Large intestine (tissue), 3 donors: ENCODE measurements at regions not wholly inside any gene's neighbourhood (a gene's known extent, or its start where the extent isn't known, plus 50 kb on each side); places are given as distances from the start of the nearest gene placed in this dataset.

ENCODE experiments used
- DNase-seq, 2 donors: peaks; one replicate each; pipeline versions ENCODE4 v3.0.0 to v3.0.0-alpha.2; 2013
- H3K27ac ChIP-seq: one replicate; pipeline ENCODE4 v1.5.1; 2013; ENCODE audit warnings: low read length
- H3K27me3 ChIP-seq: 2 replicates; pipeline ENCODE4 v1.6.1; 2013; ENCODE audit warnings: low read length; ENCODE audit not compliant: control insufficient read depth, insufficient read depth
- H3K36me3 ChIP-seq: 2 replicates; pipeline ENCODE4 v1.6.1; 2013; ENCODE audit warnings: low read length; ENCODE audit not compliant: control insufficient read depth, insufficient read depth
- H3K4me1 ChIP-seq: one replicate; pipeline ENCODE4 v1.6.1; 2013; ENCODE audit warnings: low read length; ENCODE audit not compliant: control insufficient read depth, insufficient read depth
- H3K4me3 ChIP-seq: one replicate; pipeline ENCODE4 v1.5.1; 2013; ENCODE audit warnings: low read length
- H3K9me3 ChIP-seq: one replicate; pipeline ENCODE4 v1.6.1; 2013; ENCODE audit warnings: mild to moderate bottlenecking, low read depth, low read length, moderate library complexity; ENCODE audit not compliant: control insufficient read depth
- WGBS: methylation state at CpG from one replicate; pipeline ENCODE4 v1.1.5; 2013; ENCODE audit warnings: low lambda C conversion rate; ENCODE audit not compliant: insufficient coverage; 5-methylcytosine and 5-hydroxymethylcytosine counted together

- Histone ChIP-seq H3K36me3 (no peaks in the 10 kb centered on the region), H3K9me3 (no peaks in the 10 kb centered on the region), H3K27me3 (peaks cover 2% of the 10 kb centered on the region), H3K27ac (no peak overlapping the region), H3K4me1 (no peaks in the 10 kb centered on the region), H3K4me3 (no peak overlapping the region)
- whole genome bisulfite sequencing = no CpG with 5 or more reads among the region's 3 CpGs
- DNase-seq = no peak
Observed at GRCh38 chr9:108311745-108312144, 544.0 kb downstream of the ACTL7B start.

GRCh38 chr9:108310202-108310601 lies 545.6 kb downstream of the ACTL7B start:
- no peaks in the 10 kb centered on the region for H3K4me1 ChIP-seq
- no peak overlapping the region for H3K27ac ChIP-seq
- H3K9me3 ChIP-seq = no peaks in the 10 kb centered on the region
- H3K4me3 ChIP-seq = no peak overlapping the region
- WGBS = 100% methylated on average over 3 of the region's 3 CpGs
- H3K36me3 ChIP-seq = no peaks in the 10 kb centered on the region
- H3K27me3 ChIP-seq = no peaks in the 10 kb centered on the region
- DNase-seq = no peak

GRCh38 chr9:108300306-108301287 lies 555.2 kb downstream of the ACTL7B start:
- Histone ChIP-seq H3K4me3 (no peak overlapping the region), H3K27ac (no peak overlapping the region), H3K4me1 (no peaks in the 10 kb centered on the region), H3K9me3 (no peaks in the 10 kb centered on the region), H3K27me3 (no peaks in the 10 kb centered on the region), H3K36me3 (no peaks in the 10 kb centered on the region)
- 80% methylated on average over 1 of the region's 9 CpGs for WGBS
- no peak for DNase-seq

GRCh38 chr9:108297073-108297472 lies 558.7 kb downstream of the ACTL7B start:
- Histone ChIP-seq H3K4me3 (no peak overlapping the region), H3K27ac (no peak overlapping the region), H3K27me3 (no peaks in the 10 kb centered on the region), H3K4me1 (no peaks in the 10 kb centered on the region), H3K9me3 (no peaks in the 10 kb centered on the region), H3K36me3 (no peaks in the 10 kb centered on the region)
- 82% methylated on average over 2 of the region's 4 CpGs for WGBS
- no peak for DNase-seq

GRCh38 chr9:108296056-108296455 lies 559.7 kb downstream of the ACTL7B start:
- no CpG with 5 or more reads among the region's 1 CpG for WGBS
- no peak for DNase-seq
- Histone ChIP-seq H3K4me1 (no peaks in the 10 kb centered on the region), H3K27me3 (no peaks in the 10 kb centered on the region), H3K36me3 (no peaks in the 10 kb centered on the region), H3K9me3 (no peaks in the 10 kb centered on the region), H3K4me3 (no peak overlapping the region), H3K27ac (no peak overlapping the region)

- Histone ChIP-seq H3K36me3 (no peaks in the 10 kb centered on the region), H3K4me1 (no peaks in the 10 kb centered on the region), H3K27me3 (no peaks in the 10 kb centered on the region), H3K9me3 (no peaks in the 10 kb centered on the region), H3K27ac (no peak overlapping the region), H3K4me3 (no peak overlapping the region)
- DNase-seq = no peak
- WGBS = 100% methylated on average over 1 of the region's 2 CpGs
Observed at GRCh38 chr9:108291586-108291932, 564.2 kb downstream of the ACTL7B start.

GRCh38 chr9:108290839-108291585 lies 564.8 kb downstream of the ACTL7B start:
- H3K27me3 ChIP-seq = no peaks in the 10 kb centered on the region
- no peak for DNase-seq
- H3K36me3 ChIP-seq = no peaks in the 10 kb centered on the region
- H3K9me3 ChIP-seq = no peaks in the 10 kb centered on the region
- no peak overlapping the region for H3K27ac ChIP-seq
- 83% methylated on average over 1 of the region's 6 CpGs for WGBS
- no peaks in the 10 kb centered on the region for H3K4me1 ChIP-seq
- H3K4me3 ChIP-seq = no peak overlapping the region

- no peak for DNase-seq
- H3K27ac ChIP-seq = no peak overlapping the region
- WGBS = 100% methylated on average over 1 of the region's 7 CpGs
- no peaks in the 10 kb centered on the region for H3K9me3 ChIP-seq
- H3K27me3 ChIP-seq = no peaks in the 10 kb centered on the region
- H3K4me1 ChIP-seq = no peaks in the 10 kb centered on the region
- no peaks in the 10 kb centered on the region for H3K36me3 ChIP-seq
- H3K4me3 ChIP-seq = no peak overlapping the region
Observed at GRCh38 chr9:108286638-108287206, 569.1 kb downstream of the ACTL7B start.

GRCh38 chr9:108283696-108284095 lies 572.1 kb downstream of the ACTL7B start:
- H3K4me1 ChIP-seq = no peaks in the 10 kb centered on the region
- no CpG with 5 or more reads among the region's 6 CpGs for WGBS
- DNase-seq = no peak
- H3K36me3 ChIP-seq = no peaks in the 10 kb centered on the region
- H3K4me3 ChIP-seq = no peak overlapping the region
- no peaks in the 10 kb centered on the region for H3K27me3 ChIP-seq
- no peak overlapping the region for H3K27ac ChIP-seq
- no peaks in the 10 kb centered on the region for H3K9me3 ChIP-seq

- WGBS = 100% methylated on average over 1 of the region's 4 CpGs
- no peaks in the 10 kb centered on the region for H3K4me1 ChIP-seq
- H3K27me3 ChIP-seq = no peaks in the 10 kb centered on the region
- H3K9me3 ChIP-seq = no peaks in the 10 kb centered on the region
- H3K27ac ChIP-seq = no peak overlapping the region
- H3K36me3 ChIP-seq = no peaks in the 10 kb centered on the region
- no peak overlapping the region for H3K4me3 ChIP-seq
- no peak for DNase-seq
Observed at GRCh38 chr9:108282872-108283271, 572.9 kb downstream of the ACTL7B start.
